Peyer's patch (tissue), 4 donors: ENCODE measurements at regions not wholly inside any gene's neighbourhood (a gene's known extent, or its start where the extent isn't known, plus 50 kb on each side); places are given as distances from the start of the nearest gene placed in this dataset.
A peak's percentile ranks its signal among the peaks of the same experiment; 100 is the strongest.
"Not testable (repeated sequence)": the region's sequence is repeated elsewhere in the genome, so short reads cannot be mapped to it uniquely, and the experiment has no call there.

ENCODE experiments used
- DNase-seq, 3 donors: peaks; one replicate each; pipeline ENCODE4 v3.0.0-alpha.2; 2017 to 2019
- H3K27ac ChIP-seq, 4 donors: fragments of 200-600 bp; sonication (generic); one replicate each; pipeline ENCODE4 v1.5.1; 2016 to 2019
- H3K27me3 ChIP-seq, 2 donors: fragments of 200-600 bp; sonication (generic); one replicate each; pipeline ENCODE4 v1.5.1; 2019
- H3K36me3 ChIP-seq, 3 donors: fragments of 200-600 bp; sonication (generic); one replicate each; pipeline ENCODE4 v1.5.1; 2016 to 2019
- H3K4me1 ChIP-seq, 4 donors: fragments of 200-600 bp; sonication (generic); one replicate each; pipeline ENCODE4 v1.5.1; 2016 to 2019
- H3K4me3 ChIP-seq, 4 donors: fragments of 200-600 bp; sonication (generic); 1 replicate in 3 of 4; 2 replicates in 1 of 4; pipeline ENCODE4 v1.5.1; 2016 to 2019; ENCODE audit warnings: mild to moderate bottlenecking in 1 of 4
- H3K9me3 ChIP-seq, 4 donors: fragments of 200-600 bp; sonication (generic); one replicate each; pipeline ENCODE4 v1.5.1; 2016 to 2019; ENCODE audit warnings: mild to moderate bottlenecking in 1 of 4
- POLR2A ChIP-seq, 2 donors: fragments of 450-650 bp; IDR thresholded peaks; one replicate each; pipeline ENCODE4 v1.5.1; 2017; ENCODE audit warnings: antibody characterized with exemption in 2 of 2, mild to moderate bottlenecking in 2 of 2, moderate library complexity in 2 of 2
- TF ChIP-seq, protein P1 (sequence below), 6 experiments: fragments of 450-650 bp in 4 of 6; fragments of 200-600 bp in 2 of 6; sonication (generic) in 1 of 6; IDR thresholded peaks; one replicate each; pipeline ENCODE4 v1.5.1; 2017 to 2019; ENCODE audit warnings: antibody characterized with exemption in 6 of 6, mild to moderate bottlenecking in 3 of 6, moderate library complexity in 1 of 6

DNA sequence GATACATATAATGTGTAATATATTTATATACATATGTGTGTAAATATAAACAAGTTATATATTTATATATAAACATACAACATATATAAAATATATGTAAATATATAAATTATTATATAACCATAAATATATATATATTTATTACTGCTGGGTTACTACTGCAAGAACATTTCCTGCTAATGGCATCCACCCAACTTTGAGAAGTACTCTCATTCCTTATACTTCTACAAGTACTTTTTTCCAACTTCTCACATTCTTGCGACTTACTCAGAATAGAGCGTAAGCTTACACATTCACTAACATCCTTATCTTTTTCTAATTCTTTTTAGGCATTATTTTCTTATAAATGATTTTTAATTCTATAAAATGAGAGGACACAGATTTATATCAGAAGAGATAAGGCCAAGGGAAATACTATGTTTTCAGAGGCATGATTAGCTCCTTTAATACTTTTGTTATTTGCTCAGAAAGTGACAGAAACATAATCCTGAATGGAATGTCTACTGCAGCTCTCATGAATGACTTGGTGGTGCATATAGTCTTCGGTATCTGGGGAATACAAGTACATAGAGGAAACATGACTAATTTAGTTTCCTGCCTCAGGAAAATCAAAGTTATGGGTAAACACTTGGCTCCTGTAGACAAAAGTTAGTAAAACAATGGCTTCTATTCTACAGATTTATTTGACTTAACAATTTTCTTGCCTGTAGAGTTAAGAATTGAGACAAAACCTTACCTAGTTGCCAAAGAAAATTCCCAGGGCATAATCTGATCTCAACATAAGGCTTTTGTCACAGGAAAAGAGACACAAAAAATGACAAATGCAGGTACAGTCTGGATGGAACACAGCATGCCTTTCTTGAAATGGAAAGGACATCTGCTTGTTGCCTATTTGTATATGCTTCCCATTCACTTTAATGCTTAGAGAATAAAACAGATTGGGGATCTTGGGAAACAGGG is 453.9 kb downstream of the SQOR start:
- Histone ChIP-seq H3K9me3 (no peaks in the 10 kb centered on the region), H3K27me3 (no peaks in the 10 kb centered on the region), H3K27ac (no peak overlapping the region), H3K4me1 (no peaks in the 10 kb centered on the region), H3K4me3 (no peak overlapping the region), H3K36me3 (no peaks in the 10 kb centered on the region)
- TF ChIP-seq POLR2A (IDR thresholded peaks at IDR 0.05): no peak
- TF ChIP-seq, protein P1, sequence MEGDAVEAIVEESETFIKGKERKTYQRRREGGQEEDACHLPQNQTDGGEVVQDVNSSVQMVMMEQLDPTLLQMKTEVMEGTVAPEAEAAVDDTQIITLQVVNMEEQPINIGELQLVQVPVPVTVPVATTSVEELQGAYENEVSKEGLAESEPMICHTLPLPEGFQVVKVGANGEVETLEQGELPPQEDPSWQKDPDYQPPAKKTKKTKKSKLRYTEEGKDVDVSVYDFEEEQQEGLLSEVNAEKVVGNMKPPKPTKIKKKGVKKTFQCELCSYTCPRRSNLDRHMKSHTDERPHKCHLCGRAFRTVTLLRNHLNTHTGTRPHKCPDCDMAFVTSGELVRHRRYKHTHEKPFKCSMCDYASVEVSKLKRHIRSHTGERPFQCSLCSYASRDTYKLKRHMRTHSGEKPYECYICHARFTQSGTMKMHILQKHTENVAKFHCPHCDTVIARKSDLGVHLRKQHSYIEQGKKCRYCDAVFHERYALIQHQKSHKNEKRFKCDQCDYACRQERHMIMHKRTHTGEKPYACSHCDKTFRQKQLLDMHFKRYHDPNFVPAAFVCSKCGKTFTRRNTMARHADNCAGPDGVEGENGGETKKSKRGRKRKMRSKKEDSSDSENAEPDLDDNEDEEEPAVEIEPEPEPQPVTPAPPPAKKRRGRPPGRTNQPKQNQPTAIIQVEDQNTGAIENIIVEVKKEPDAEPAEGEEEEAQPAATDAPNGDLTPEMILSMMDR (IDR thresholded peaks at IDR 0.05): no peak
- no peak for DNase-seq

DNA sequence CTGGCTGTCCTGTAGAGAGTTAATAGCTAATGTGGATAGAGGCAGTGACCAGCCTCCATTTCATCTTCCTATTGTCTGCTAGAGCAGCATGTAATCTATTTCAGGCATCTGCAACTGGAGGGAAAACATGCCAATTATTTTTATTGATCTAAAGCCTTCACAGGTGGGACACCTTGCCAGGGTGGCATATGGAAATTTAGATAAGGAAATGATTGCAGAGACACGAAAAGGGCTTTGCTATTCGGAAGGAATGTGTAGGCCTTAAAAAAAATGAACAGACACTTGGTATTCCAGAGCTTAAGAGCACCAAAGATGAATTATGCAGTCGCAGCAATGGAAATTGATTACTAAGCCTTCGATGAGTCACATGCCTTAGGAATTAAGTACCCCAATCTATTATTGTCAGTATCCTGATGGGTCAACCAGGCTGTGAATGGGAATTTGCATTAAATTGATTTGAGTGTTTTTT is 454.7 kb downstream of the SQOR start:
- no peaks in the 10 kb centered on the region for H3K9me3 ChIP-seq
- H3K36me3 ChIP-seq: no peaks in the 10 kb centered on the region
- H3K27me3 ChIP-seq: no peaks in the 10 kb centered on the region
- H3K27ac ChIP-seq: no peak overlapping the region
- no peak overlapping the region for H3K4me3 ChIP-seq
- H3K4me1 ChIP-seq: no peaks in the 10 kb centered on the region
- no peak for DNase-seq
- TF ChIP-seq POLR2A (IDR thresholded peaks at IDR 0.05): no peak
- TF ChIP-seq, protein P1 (IDR thresholded peaks at IDR 0.05): no peak

DNA sequence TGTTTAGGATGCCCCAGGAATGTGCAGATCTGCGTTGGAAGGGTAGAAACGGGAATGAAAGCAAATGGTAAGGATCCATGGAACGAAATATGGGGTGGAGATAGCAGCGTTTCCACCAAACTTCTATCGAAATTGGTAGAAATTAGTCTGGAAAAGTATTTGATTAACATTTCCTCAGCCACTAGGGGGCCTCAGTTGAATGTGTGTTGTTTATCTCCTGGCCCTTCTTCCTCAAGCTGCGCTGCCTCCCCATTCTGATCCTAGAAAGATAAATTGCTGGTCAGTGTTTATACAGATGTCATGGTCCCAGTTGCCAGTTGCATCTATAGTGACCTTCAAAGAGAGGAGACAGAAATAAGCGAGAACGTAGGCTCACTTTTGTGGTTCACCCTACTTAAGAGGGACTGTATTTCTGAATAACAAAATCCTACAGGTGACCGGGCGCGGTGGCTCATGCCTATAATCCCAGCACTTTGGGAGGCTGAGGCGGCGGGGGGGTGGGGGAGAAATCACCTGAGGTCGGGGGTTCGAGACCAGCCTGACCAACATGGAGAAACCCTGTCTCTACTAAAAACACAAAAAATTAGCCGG is 457.1 kb downstream of the SQOR start:
- no peaks in the 10 kb centered on the region for H3K4me1 ChIP-seq
- TF ChIP-seq, protein P1 (IDR thresholded peaks at IDR 0.05): peak in 4 of 6 experiments; percentile 26 to 43 (median 33)
- TF ChIP-seq POLR2A (IDR thresholded peaks at IDR 0.05): no peak
- no peak overlapping the region for H3K4me3 ChIP-seq
- DNase-seq: no peak
- H3K9me3 ChIP-seq: no peaks in the 10 kb centered on the region
- H3K27ac ChIP-seq: no peak overlapping the region
- no peaks in the 10 kb centered on the region for H3K27me3 ChIP-seq
- no peaks in the 10 kb centered on the region for H3K36me3 ChIP-seq

DNA sequence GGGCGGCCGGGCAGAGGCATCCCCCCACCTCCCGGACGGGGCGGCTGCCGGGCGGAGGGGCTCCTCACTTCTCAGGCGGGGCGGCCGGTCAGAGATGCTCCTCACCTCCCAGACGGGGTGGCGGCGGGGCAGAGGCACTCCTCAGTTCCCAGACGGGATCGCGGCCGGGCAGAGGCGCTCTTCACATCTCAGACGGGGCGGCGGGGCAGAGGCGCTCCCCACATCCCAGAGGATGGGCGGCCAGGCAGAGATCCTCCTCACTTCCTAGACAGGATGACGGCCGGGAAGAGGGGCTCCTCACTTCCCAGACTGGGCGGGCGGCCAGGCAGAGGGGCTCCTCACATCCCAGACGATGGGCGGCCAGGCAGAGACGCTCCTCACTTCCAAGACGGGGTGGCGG is 463.2 kb downstream of the SQOR start:
- not testable (repeated sequence) for H3K9me3 ChIP-seq, H3K36me3 ChIP-seq, H3K27ac ChIP-seq, H3K27me3 ChIP-seq, H3K4me3 ChIP-seq, DNase-seq, H3K4me1 ChIP-seq

DNA sequence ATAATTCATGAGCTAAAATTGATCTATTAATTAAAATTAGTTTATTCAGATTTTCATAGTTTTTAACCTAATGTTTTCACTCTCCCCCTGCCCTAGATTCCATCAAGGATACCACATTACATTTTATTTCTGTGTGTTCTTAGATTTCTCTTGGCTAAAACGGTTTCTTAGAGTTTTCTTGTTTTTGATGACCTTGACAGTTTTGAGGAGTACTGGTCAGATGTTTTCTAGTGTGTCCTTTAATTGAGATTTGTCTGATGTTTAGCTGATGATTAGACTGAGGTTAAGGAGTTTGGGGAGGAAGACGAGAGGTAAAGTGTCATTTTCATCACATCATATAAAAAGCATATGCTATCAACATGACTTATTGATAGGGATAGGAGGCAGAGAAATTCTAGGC is 475.9 kb downstream of the SQOR start:
- no peak overlapping the region for H3K27ac ChIP-seq
- no peak overlapping the region for H3K4me3 ChIP-seq
- no peaks in the 10 kb centered on the region for H3K36me3 ChIP-seq
- H3K27me3 ChIP-seq: no peaks in the 10 kb centered on the region
- no peaks in the 10 kb centered on the region for H3K4me1 ChIP-seq
- TF ChIP-seq, protein P1 (IDR thresholded peaks at IDR 0.05): no peak
- TF ChIP-seq POLR2A (IDR thresholded peaks at IDR 0.05): no peak
- DNase-seq: no peak
- no peaks in the 10 kb centered on the region for H3K9me3 ChIP-seq

DNA sequence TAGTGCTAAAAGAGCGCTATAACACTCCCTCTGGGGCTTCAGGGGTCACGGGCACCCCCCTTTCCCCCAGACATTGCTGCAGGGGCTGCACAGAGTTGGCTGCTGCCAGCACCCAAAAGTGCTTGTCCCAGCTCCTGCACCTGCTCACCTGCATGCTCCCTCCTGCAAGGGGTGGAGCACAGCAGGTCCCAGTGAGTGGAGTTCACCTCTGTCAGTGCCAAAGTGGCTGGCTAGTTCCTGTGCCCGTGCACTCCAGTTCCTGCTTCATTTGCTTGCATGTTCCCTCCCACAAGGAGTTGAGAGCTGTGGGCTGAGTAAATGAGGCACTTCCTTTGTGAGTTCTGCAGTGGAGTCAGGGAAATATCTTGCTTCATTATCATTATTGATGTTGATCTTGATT is 476.9 kb downstream of the SQOR start:
- Histone ChIP-seq H3K4me3 (no peak overlapping the region), H3K27ac (no peak overlapping the region), H3K4me1 (no peaks in the 10 kb centered on the region), H3K9me3 (no peaks in the 10 kb centered on the region), H3K36me3 (no peaks in the 10 kb centered on the region), H3K27me3 (no peaks in the 10 kb centered on the region)
- no peak for DNase-seq
- no peak for TF ChIP-seq POLR2A (IDR thresholded peaks at IDR 0.05)
- TF ChIP-seq, protein P1 (IDR thresholded peaks at IDR 0.05): no peak
